Astrocyte (in vitro differentiated cells and primary cell): ENCODE measurements at regions not wholly inside any gene's neighbourhood (a gene's known extent, or its start where the extent isn't known, plus 50 kb on each side); places are given as distances from the start of the nearest gene placed in this dataset.

Experiments used
- DNase-seq: peaks from one replicate; pipeline ENCODE4 v3.0.0-alpha.2; 2010; ENCODE audit warnings: low read depth
- FAIRE-seq: peaks from 2 replicates; lab custom pipeline; 2011; peaks lifted over from hg19 to GRCh38; lab: Jason Lieb, UNC
- H2AFZ ChIP-seq: 2 replicates; pipeline ENCODE4 v1.6.0; 2012; ENCODE audit warnings: low read depth, low read length, inconsistent platforms
- H3K27ac ChIP-seq: 2 replicates; pipeline ENCODE4 v1.5.1; 2011; ENCODE audit warnings: low read depth, low read length, inconsistent platforms
- H3K27me3 ChIP-seq: 2 replicates; pipeline ENCODE4 v1.6.0; 2011; ENCODE audit warnings: low read length, inconsistent platforms; ENCODE audit not compliant: insufficient read depth
- H3K36me3 ChIP-seq: 2 replicates; pipeline ENCODE4 v1.5.1; 2011; ENCODE audit warnings: low read length, inconsistent platforms; ENCODE audit not compliant: insufficient read depth
- H3K4me1 ChIP-seq: 2 replicates; pipeline ENCODE4 v1.5.1; 2011; ENCODE audit warnings: low read length, inconsistent platforms; ENCODE audit not compliant: insufficient read depth
- H3K4me2 ChIP-seq: 2 replicates; pipeline ENCODE4 v1.6.0; 2012; ENCODE audit warnings: low read length, inconsistent platforms
- H3K4me3 ChIP-seq: 2 replicates; pipeline ENCODE4 v1.5.1; 2011; ENCODE audit warnings: low read depth, mild to moderate bottlenecking, low read length, inconsistent platforms; ENCODE audit not compliant: insufficient read depth
- H3K79me2 ChIP-seq: 2 replicates; pipeline ENCODE4 v1.6.0; 2012; ENCODE audit warnings: mild to moderate bottlenecking, low read length, inconsistent platforms; ENCODE audit not compliant: insufficient read depth
- H3K9ac ChIP-seq: 2 replicates; pipeline ENCODE4 v1.6.0; 2012; ENCODE audit warnings: mild to moderate bottlenecking, low read length, inconsistent platforms
- H3K9me3 ChIP-seq: 2 replicates; pipeline ENCODE4 v1.5.1; 2012; ENCODE audit warnings: low read depth, mild to moderate bottlenecking, low read length, inconsistent platforms; ENCODE audit not compliant: insufficient read depth
- H4K20me1 ChIP-seq: 2 replicates; pipeline ENCODE4 v1.6.0; 2012; ENCODE audit warnings: low read length, inconsistent platforms; ENCODE audit not compliant: insufficient read depth
- H3K27ac Mint-ChIP-seq: one replicate; pipeline ENCODE4 v1.8.0; 2021; ENCODE audit warnings: mild to moderate bottlenecking, mixed read lengths; ENCODE audit not compliant: unreplicated experiment
- H3K27me3 Mint-ChIP-seq: one replicate; pipeline ENCODE4 v1.8.0; 2021; ENCODE audit warnings: low read depth, mixed read lengths; ENCODE audit not compliant: unreplicated experiment
- H3K36me3 Mint-ChIP-seq: one replicate; pipeline ENCODE4 v1.8.0; 2021; ENCODE audit warnings: low read depth, mixed read lengths; ENCODE audit not compliant: unreplicated experiment
- H3K4me1 Mint-ChIP-seq: one replicate; pipeline ENCODE4 v1.8.0; 2021; ENCODE audit warnings: low read depth, mixed read lengths; ENCODE audit not compliant: unreplicated experiment
- H3K4me3 Mint-ChIP-seq: one replicate; pipeline ENCODE4 v1.8.0; 2021; ENCODE audit warnings: mild to moderate bottlenecking, moderate library complexity, mixed read lengths; ENCODE audit not compliant: unreplicated experiment
- H3K9me3 Mint-ChIP-seq: one replicate; pipeline ENCODE4 v1.8.0; 2021; ENCODE audit warnings: mild to moderate bottlenecking, mixed read lengths; ENCODE audit not compliant: unreplicated experiment
- EZH2 ChIP-seq: IDR thresholded peaks from 2 replicates; pipeline ENCODE4 v1.6.1; 2012; ENCODE audit warnings: mild to moderate bottlenecking, low read length, inconsistent platforms; ENCODE audit not compliant: insufficient read depth
- TF ChIP-seq, protein P1 (sequence below): IDR thresholded peaks from 2 replicates; pipeline ENCODE4 v1.5.1; 2011; ENCODE audit warnings: low read depth, mild to moderate bottlenecking, inconsistent platforms, low read length, moderate library complexity; ENCODE audit not compliant: insufficient read depth

DNA sequence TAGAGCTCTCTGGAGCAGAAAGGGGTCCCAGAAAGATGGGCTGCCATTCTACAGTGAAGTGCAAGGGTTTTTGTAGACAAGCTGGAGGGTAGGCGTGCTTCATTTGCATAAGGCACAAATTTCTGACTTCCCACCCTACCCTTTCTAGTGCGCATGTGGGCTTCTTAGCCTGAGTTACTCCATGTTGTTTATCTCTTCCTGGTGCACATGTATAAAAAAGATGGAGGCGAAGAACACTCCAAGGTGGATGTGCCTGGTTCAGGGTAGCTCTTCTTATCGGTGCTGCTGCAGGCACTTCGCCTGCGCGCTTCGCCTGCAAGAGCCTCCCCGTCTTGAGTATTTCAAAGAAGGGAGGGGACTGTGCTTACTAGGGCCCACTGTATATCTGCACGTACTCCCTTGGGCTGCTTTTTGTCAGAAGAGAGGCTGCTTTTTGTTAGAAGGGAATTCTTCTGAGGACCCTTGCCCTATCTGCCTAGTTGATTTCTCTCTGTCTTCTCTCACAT lies 1047.3 kb upstream of the CNTN5 start:
- no peaks in the 10 kb centered on the region for H3K36me3 ChIP-seq
- no peak overlapping the region for H2AFZ ChIP-seq
- peaks cover 2% of the 10 kb centered on the region for H3K9me3 Mint-ChIP-seq
- no peak overlapping the region for H3K27ac ChIP-seq
- no peak overlapping the region for H3K4me2 ChIP-seq
- no peak for TF ChIP-seq EZH2
- TF ChIP-seq, protein P1, sequence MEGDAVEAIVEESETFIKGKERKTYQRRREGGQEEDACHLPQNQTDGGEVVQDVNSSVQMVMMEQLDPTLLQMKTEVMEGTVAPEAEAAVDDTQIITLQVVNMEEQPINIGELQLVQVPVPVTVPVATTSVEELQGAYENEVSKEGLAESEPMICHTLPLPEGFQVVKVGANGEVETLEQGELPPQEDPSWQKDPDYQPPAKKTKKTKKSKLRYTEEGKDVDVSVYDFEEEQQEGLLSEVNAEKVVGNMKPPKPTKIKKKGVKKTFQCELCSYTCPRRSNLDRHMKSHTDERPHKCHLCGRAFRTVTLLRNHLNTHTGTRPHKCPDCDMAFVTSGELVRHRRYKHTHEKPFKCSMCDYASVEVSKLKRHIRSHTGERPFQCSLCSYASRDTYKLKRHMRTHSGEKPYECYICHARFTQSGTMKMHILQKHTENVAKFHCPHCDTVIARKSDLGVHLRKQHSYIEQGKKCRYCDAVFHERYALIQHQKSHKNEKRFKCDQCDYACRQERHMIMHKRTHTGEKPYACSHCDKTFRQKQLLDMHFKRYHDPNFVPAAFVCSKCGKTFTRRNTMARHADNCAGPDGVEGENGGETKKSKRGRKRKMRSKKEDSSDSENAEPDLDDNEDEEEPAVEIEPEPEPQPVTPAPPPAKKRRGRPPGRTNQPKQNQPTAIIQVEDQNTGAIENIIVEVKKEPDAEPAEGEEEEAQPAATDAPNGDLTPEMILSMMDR, result no peak
- H4K20me1 ChIP-seq, result no peaks in the 10 kb centered on the region
- H3K27me3 Mint-ChIP-seq, result no peaks in the 10 kb centered on the region
- H3K4me3 Mint-ChIP-seq, result no peak overlapping the region
- FAIRE-seq, result no peak
- peaks cover 28% of the 10 kb centered on the region for H3K4me1 Mint-ChIP-seq
- DNase-seq, result no peak
- no peaks in the 10 kb centered on the region for H3K27me3 ChIP-seq
- no peaks in the 10 kb centered on the region for H3K36me3 Mint-ChIP-seq
- no peak overlapping the region for H3K27ac Mint-ChIP-seq
- no peaks in the 10 kb centered on the region for H3K79me2 ChIP-seq
- H3K4me3 ChIP-seq, result no peak overlapping the region
- no peaks in the 10 kb centered on the region for H3K9me3 ChIP-seq
- no peak overlapping the region for H3K9ac ChIP-seq
- no peaks in the 10 kb centered on the region for H3K4me1 ChIP-seq

DNA sequence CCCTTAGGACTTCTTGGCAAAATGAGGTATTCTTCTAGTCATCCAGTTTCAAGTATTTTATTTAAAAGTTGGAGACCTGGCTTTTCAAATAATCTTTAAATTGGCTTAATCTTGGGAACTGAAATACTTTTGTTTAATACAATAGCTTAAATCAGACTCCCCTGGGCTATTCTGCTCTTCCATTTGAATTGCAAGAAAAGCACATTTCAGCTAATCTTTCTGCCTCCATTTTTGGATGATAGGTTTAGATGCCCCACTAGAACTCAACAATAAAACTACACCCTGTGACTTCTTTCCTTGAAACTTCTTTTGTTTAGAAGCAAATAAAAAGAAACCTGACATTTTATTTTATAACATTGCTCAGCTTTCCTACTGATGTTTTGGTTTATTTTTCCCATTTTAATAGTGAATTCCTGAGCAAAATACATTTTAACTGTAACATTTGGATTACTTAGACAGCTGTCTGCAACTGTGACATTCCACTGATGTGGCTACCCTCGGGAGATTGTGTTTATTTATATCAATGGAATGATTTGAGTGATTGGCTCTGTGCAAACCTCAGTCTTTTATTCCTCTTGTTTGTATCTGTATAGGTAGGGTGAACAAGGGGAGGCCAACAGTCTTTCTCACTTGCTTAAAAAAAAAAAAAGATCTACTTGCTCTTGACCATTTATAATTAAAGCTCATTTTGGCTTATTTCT lies 1045.8 kb upstream of the CNTN5 start:
- Histone ChIP-seq H3K36me3 (no peaks in the 10 kb centered on the region), H4K20me1 (no peaks in the 10 kb centered on the region), H3K9me3 (no peaks in the 10 kb centered on the region), H3K79me2 (no peaks in the 10 kb centered on the region), H3K27ac (no peak overlapping the region), H2AFZ (no peak overlapping the region), H3K4me3 (no peak overlapping the region), H3K27me3 (no peaks in the 10 kb centered on the region), H3K4me2 (no peak overlapping the region), H3K4me1 (peaks cover 5% of the 10 kb centered on the region), H3K9ac (no peak overlapping the region)
- Mint-ChIP-seq H3K4me1 (peaks cover 34% of the 10 kb centered on the region), H3K27ac (no peak overlapping the region), H3K9me3 (peaks cover 2% of the 10 kb centered on the region), H3K4me3 (no peak overlapping the region), H3K27me3 (no peaks in the 10 kb centered on the region), H3K36me3 (no peaks in the 10 kb centered on the region)
- no peak for FAIRE-seq
- TF ChIP-seq EZH2, result no peak
- TF ChIP-seq, protein P1, result no peak
- DNase-seq, result no peak

DNA sequence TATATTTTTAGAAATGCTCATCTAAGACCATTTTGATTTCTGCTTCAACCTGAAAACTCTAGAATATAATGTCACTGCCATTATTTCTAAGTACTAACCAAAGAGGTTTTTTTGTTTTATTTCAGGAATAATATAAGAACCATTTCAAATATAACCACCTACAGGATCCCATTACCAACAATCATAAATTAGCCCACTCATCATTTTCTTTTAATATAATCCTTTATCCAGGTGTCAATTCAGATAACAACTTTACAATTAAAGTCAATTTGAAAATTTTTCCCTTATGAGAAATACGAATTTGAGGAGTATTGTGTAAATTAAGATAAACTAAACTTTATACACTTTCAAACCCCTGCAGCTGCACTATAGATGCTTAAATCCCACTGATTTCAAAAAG lies 1043.0 kb upstream of the CNTN5 start:
- Mint-ChIP-seq H3K4me3 (no peak overlapping the region), H3K4me1 (peaks cover 38% of the 10 kb centered on the region), H3K9me3 (peaks cover 10% of the 10 kb centered on the region), H3K36me3 (no peaks in the 10 kb centered on the region), H3K27me3 (no peaks in the 10 kb centered on the region), H3K27ac (peak overlapping the region; percentile 92)
- TF ChIP-seq, protein P1, result no peak
- TF ChIP-seq EZH2, result no peak
- no peaks in the 10 kb centered on the region for H3K36me3 ChIP-seq
- H3K27ac ChIP-seq, result no peak overlapping the region
- no peak overlapping the region for H3K9ac ChIP-seq
- no peaks in the 10 kb centered on the region for H3K79me2 ChIP-seq
- DNase-seq (no peak), FAIRE-seq (no peak)
- peaks cover 2% of the 10 kb centered on the region for H3K9me3 ChIP-seq
- H2AFZ ChIP-seq, result no peak overlapping the region
- H3K27me3 ChIP-seq, result no peaks in the 10 kb centered on the region
- no peak overlapping the region for H3K4me3 ChIP-seq
- H3K4me1 ChIP-seq, result peaks cover 6% of the 10 kb centered on the region
- no peaks in the 10 kb centered on the region for H4K20me1 ChIP-seq
- no peak overlapping the region for H3K4me2 ChIP-seq
